HepG2 (cell line): ENCODE measurements at regions not wholly inside any gene's neighbourhood (a gene's known extent, or its start where the extent isn't known, plus 50 kb on each side); places are given as distances from the start of the nearest gene placed in this dataset.

Experiments
- AGO1 ChIP-seq: fragments of 200-400 bp; formaldehyde crosslinking; IDR thresholded peaks from 2 replicates; pipeline ENCODE4 v1.6.1; 2017; ENCODE audit warnings: mild to moderate bottlenecking, low read depth, low read length, moderate library complexity; ENCODE audit not compliant: poor library complexity, severe bottlenecking
- BORCS8-MEF2B ChIP-seq: sonication (generic); formaldehyde crosslinking; IDR thresholded peaks from 2 replicates; pipeline ENCODE4 v1.8.0; 2022; ENCODE audit warnings: mild to moderate bottlenecking, missing genetic modification reagents
- MAFG ChIP-seq: sonication (generic); formaldehyde crosslinking; IDR thresholded peaks from 2 replicates; pipeline ENCODE4 v1.5.1; 2020; ENCODE audit warnings: mild to moderate bottlenecking, missing genetic modification reagents
- NCOR1 ChIP-seq: fragments of 200-600 bp; sonication (generic); IDR thresholded peaks from 2 replicates; pipeline ENCODE4 v1.7.0; 2017; ENCODE audit warnings: antibody characterized with exemption, low read length, borderline replicate concordance
- NR1H2 ChIP-seq: sonication (generic); formaldehyde crosslinking; IDR thresholded peaks from 2 replicates; pipeline ENCODE4 v1.8.1; 2022; ENCODE audit warnings: low read depth, missing genetic modification reagents, borderline replicate concordance
- RCOR2 ChIP-seq: IDR thresholded peaks from 2 replicates; pipeline ENCODE4 v1.6.1; 2016; ENCODE audit warnings: missing biosample characterization, missing genetic modification reagents
- SATB2 ChIP-seq: sonication (generic); formaldehyde crosslinking; IDR thresholded peaks from 2 replicates; pipeline ENCODE4 v1.5.0; 2020; ENCODE audit warnings: missing genetic modification reagents
- STAT5B ChIP-seq: sonication (generic); formaldehyde crosslinking; IDR thresholded peaks from 2 replicates; pipeline ENCODE4 v1.4.0; 2020; ENCODE audit warnings: missing genetic modification reagents
- TEAD2 ChIP-seq: sonication (generic); formaldehyde crosslinking; IDR thresholded peaks from 2 replicates; pipeline ENCODE4 v1.9.0; 2021; ENCODE audit warnings: missing genetic modification reagents
- ZFP37 ChIP-seq: sonication (generic); formaldehyde crosslinking; IDR thresholded peaks from 2 replicates; pipeline ENCODE4 v1.4.0; 2020; ENCODE audit warnings: missing genetic modification reagents, borderline replicate concordance
- ZFP62 ChIP-seq: sonication (generic); formaldehyde crosslinking; IDR thresholded peaks from 2 replicates; pipeline ENCODE4 v1.4.0; 2020; ENCODE audit warnings: missing genetic modification reagents
- ZNF224 ChIP-seq: sonication (generic); formaldehyde crosslinking; IDR thresholded peaks from 2 replicates; pipeline ENCODE4 v1.5.0; 2020; ENCODE audit warnings: mild to moderate bottlenecking, missing genetic modification reagents
- ZNF383 ChIP-seq: sonication (generic); formaldehyde crosslinking; IDR thresholded peaks from 2 replicates; pipeline ENCODE4 v1.4.0; 2020; ENCODE audit warnings: missing genetic modification reagents, mild to moderate bottlenecking, borderline replicate concordance
- ZNF543 ChIP-seq: sonication (generic); formaldehyde crosslinking; IDR thresholded peaks from 2 replicates; pipeline ENCODE4 v1.4.0; 2020; ENCODE audit warnings: mild to moderate bottlenecking, missing genetic modification reagents
- ZNF558 ChIP-seq: sonication (generic); formaldehyde crosslinking; IDR thresholded peaks from 2 replicates; pipeline ENCODE4 v1.9.0; 2022; ENCODE audit warnings: mild to moderate bottlenecking, missing genetic modification reagents, borderline replicate concordance
- ZNF7 ChIP-seq: IDR thresholded peaks from 2 replicates; pipeline ENCODE4 v1.6.1; 2016; ENCODE audit warnings: missing biosample characterization, missing genetic modification reagents
- ZNF766 ChIP-seq: sonication (generic); formaldehyde crosslinking; IDR thresholded peaks from 2 replicates; pipeline ENCODE4 v1.5.0; 2020; ENCODE audit warnings: missing genetic modification reagents, borderline replicate concordance
- ZNF792 ChIP-seq: IDR thresholded peaks from 2 replicates; pipeline ENCODE4 v1.6.1; 2016
- ZNF879 ChIP-seq: sonication (generic); formaldehyde crosslinking; IDR thresholded peaks from 2 replicates; pipeline ENCODE4 v1.8.1; 2023; ENCODE audit warnings: missing genetic modification reagents
- TF ChIP-seq, protein P1 (sequence below): sonication (generic); formaldehyde crosslinking; conservative IDR thresholded peaks from 2 replicates; pipeline ENCODE4 v1.4.0; 2020; ENCODE audit warnings: missing genetic modification reagents
- TF ChIP-seq, protein P2 (sequence below): sonication (generic); formaldehyde crosslinking; IDR thresholded peaks from 2 replicates; pipeline ENCODE4 v1.5.1; 2020; ENCODE audit warnings: mild to moderate bottlenecking, missing genetic modification reagents, moderate library complexity
- TF ChIP-seq, protein P3 (sequence below): IDR thresholded peaks from 2 replicates; pipeline ENCODE4 v1.6.1; 2016
- TF ChIP-seq, protein P4 (sequence below): sonication (generic); formaldehyde crosslinking; IDR thresholded peaks from 2 replicates; pipeline ENCODE4 v1.4.0; 2020; ENCODE audit warnings: low read depth, mild to moderate bottlenecking, missing genetic modification reagents
- TF ChIP-seq, protein P5 (sequence below): sonication (generic); formaldehyde crosslinking; IDR thresholded peaks from 2 replicates; pipeline ENCODE4 v1.8.1; 2023; ENCODE audit warnings: mild to moderate bottlenecking, moderate library complexity, missing genetic modification reagents

DNA sequence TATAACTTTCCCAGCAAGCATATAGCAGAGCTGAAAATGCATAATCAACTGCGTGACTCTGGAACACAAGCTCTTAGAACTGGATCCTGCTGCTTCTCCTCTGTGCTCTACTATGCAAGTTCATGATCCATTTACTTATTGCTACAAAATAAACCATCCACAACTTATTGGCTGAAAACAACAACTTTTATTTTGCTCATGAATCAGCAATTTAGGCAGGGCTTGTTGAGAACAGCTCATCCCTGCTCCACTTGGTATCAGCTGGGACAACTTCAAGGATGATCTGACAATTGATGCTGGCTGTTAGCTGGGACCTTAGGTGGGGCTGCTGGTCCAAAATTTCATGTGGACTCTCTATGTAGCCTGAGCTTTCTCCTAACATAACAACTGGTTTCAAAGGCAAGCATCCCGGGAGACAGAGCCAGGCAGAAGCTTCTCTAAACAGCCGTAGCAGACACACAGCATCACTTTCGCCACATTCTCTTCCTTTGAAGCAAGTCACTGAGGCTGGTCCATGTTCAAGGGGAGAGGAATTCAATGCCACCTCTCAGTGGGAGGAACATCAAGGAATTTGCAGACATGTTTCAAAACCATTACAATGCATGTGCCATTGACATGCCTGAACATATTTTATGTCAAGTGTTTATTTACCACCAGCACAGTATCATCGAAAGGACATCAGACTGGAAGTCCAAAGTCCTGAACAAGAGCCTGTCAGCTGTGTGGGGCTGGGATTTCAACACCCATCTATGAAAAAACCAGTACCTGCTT is 153.1 kb upstream of the PKDCC start (continued):
- TF ChIP-seq ZFP37 (CRISPR knock-in tag) (no peak), TEAD2 (CRISPR knock-in tag) (no peak), ZFP62 (no peak), BORCS8-MEF2B (CRISPR knock-in tag) (no peak), ZNF879 (no peak), ZNF543 (CRISPR knock-in tag) (no peak), ZNF383 (CRISPR knock-in tag) (no peak), NR1H2 (CRISPR knock-in tag) (no peak), SATB2 (no peak), NCOR1 (peak; percentile 97), ZNF224 (CRISPR knock-in tag) (no peak), ZNF7 (CRISPR knock-in tag) (no peak), STAT5B (no peak), ZNF766 (no peak), RCOR2 (CRISPR knock-in tag) (no peak), ZNF792 (CRISPR knock-in tag) (no peak), ZNF558 (CRISPR knock-in tag) (no peak), AGO1 (no peak), MAFG (no peak)
- TF ChIP-seq, protein P1, sequence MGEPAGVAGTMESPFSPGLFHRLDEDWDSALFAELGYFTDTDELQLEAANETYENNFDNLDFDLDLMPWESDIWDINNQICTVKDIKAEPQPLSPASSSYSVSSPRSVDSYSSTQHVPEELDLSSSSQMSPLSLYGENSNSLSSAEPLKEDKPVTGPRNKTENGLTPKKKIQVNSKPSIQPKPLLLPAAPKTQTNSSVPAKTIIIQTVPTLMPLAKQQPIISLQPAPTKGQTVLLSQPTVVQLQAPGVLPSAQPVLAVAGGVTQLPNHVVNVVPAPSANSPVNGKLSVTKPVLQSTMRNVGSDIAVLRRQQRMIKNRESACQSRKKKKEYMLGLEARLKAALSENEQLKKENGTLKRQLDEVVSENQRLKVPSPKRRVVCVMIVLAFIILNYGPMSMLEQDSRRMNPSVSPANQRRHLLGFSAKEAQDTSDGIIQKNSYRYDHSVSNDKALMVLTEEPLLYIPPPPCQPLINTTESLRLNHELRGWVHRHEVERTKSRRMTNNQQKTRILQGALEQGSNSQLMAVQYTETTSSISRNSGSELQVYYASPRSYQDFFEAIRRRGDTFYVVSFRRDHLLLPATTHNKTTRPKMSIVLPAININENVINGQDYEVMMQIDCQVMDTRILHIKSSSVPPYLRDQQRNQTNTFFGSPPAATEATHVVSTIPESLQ: no peak
- TF ChIP-seq, protein P2, sequence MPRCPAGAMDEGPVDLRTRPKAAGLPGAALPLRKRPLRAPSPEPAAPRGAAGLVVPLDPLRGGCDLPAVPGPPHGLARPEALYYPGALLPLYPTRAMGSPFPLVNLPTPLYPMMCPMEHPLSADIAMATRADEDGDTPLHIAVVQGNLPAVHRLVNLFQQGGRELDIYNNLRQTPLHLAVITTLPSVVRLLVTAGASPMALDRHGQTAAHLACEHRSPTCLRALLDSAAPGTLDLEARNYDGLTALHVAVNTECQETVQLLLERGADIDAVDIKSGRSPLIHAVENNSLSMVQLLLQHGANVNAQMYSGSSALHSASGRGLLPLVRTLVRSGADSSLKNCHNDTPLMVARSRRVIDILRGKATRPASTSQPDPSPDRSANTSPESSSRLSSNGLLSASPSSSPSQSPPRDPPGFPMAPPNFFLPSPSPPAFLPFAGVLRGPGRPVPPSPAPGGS (CRISPR knock-in tag): no peak
- TF ChIP-seq, protein P3, sequence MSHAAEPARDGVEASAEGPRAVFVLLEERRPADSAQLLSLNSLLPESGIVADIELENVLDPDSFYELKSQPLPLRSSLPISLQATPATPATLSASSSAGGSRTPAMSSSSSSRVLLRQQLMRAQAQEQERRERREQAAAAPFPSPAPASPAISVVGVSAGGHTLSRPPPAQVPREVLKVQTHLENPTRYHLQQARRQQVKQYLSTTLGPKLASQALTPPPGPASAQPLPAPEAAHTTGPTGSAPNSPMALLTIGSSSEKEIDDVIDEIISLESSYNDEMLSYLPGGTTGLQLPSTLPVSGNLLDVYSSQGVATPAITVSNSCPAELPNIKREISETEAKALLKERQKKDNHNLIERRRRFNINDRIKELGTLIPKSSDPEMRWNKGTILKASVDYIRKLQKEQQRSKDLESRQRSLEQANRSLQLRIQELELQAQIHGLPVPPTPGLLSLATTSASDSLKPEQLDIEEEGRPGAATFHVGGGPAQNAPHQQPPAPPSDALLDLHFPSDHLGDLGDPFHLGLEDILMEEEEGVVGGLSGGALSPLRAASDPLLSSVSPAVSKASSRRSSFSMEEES (CRISPR knock-in tag): peak; percentile 43; the same call in 1 of the 2 replicates
- TF ChIP-seq, protein P4, sequence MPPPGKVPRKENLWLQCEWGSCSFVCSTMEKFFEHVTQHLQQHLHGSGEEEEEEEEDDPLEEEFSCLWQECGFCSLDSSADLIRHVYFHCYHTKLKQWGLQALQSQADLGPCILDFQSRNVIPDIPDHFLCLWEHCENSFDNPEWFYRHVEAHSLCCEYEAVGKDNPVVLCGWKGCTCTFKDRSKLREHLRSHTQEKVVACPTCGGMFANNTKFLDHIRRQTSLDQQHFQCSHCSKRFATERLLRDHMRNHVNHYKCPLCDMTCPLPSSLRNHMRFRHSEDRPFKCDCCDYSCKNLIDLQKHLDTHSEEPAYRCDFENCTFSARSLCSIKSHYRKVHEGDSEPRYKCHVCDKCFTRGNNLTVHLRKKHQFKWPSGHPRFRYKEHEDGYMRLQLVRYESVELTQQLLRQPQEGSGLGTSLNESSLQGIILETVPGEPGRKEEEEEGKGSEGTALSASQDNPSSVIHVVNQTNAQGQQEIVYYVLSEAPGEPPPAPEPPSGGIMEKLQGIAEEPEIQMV (CRISPR knock-in tag): no peak
- TF ChIP-seq, protein P5, sequence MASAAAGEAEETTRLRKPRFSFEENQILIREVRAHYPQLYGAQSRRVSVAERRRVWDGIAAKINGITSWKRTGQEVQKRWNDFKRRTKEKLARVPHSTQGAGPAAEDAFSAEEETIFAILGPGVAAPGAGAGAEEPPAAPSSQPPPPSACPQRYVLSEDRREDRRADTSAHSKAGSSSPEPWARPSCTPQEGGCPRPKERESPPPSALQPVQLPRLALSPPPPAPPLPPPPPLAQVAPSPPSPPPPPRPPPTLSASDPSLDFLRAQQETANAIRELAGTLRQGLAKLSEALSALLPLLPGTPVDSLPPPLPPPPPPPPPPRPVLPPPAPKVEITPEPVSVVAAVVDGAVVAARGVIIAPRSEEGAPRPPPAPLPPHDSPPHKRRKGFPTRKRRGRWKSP (CRISPR knock-in tag): 0 out of 2 replicates have a peak, but pooled peaks have one; percentile 39
